Activated T-cell treated with anti-CD3 and anti-CD28 coated beads, Interleukin-2, amount 50 U/mL, for 48 hours (primary cell): ENCODE measurements at regions not wholly inside any gene's neighbourhood (a gene's known extent, or its start where the extent isn't known, plus 50 kb on each side); places are given as distances from the start of the nearest gene placed in this dataset.

Experiments
- DNase-seq, 2 experiments: peaks; one replicate each; pipeline ENCODE4 v3.0.0-alpha.2; 2020

DNA sequence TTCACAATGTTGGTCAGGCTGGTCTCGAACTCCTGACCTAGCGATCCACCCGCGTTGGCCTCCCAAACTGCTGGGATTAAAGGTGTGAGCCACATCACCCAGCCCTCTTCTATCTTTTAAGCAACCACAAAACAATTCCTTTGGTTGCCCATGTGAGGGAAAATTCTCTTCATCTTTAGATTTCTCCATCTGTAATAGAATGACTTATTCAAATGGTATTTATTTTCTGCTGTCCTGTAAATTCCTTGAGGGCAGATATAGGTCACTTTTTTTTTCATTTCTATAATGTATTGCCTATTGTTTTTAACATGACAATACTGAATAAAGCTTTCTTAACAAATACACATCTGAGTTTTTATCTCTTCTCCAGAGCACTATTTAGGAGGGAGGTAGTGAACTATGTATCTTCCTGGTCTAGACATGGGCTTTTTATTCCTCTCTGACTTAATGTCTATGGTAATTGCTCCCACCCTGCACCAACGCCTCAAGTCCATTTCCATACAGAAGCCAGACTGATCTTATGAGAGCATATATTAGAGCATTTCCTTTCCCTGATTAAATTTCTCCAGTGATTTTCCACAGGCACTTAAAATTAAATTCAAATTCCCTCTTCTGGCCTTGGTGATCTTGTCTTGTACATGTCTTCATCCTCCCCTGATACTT lies 595.6 kb downstream of the CAAP1 start:
- no peak for DNase-seq

DNA sequence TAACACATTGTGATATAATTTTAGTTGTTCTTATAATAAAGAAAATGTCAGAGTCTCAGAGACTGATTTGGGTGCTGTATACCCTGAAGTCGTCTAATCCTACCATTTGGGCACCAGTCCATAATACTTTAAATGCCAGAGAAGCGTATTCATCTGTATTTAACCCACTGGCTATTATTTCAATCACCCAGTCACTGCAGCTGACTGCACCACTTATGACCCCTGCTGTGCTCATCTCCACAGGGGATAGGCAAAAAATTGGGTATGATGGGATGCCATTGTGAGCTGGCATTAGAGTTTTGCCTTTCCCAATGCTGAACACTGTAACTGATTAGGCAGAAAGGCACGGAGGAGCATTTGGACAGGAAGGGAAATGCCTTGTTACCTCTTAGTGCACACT lies 599.7 kb downstream of the CAAP1 start:
- DNase-seq, result no peak

DNA sequence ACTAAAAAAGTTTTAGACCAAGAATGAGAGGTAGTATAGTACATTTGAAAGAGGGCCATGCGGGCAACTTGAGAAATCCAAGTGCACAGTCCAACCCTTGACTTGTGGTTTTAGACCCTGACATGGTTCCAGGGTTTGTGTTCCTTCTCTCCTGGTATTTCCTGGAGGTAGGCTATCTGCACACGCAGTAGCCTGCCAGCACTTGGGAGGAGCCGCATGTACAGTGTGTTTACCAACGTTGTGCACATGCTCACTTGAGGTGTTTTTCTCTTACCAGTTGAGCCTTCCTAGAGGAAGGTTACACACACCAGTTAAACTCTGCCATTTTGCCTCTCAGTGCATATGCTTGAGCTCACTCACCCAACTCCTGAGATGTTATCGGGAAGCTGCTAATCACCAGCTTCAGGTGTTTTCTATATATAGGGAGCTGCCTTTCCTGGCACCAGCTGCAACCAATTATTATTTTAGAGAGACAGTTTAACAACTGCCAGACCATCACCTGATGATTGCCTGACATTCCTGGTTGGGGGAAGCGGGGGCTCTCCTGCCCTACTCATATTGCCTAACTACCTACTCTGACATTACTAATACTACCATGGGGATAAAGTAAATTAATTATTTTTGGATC lies 593.4 kb upstream of the TUSC1 start:
- DNase-seq, result no peak

DNA sequence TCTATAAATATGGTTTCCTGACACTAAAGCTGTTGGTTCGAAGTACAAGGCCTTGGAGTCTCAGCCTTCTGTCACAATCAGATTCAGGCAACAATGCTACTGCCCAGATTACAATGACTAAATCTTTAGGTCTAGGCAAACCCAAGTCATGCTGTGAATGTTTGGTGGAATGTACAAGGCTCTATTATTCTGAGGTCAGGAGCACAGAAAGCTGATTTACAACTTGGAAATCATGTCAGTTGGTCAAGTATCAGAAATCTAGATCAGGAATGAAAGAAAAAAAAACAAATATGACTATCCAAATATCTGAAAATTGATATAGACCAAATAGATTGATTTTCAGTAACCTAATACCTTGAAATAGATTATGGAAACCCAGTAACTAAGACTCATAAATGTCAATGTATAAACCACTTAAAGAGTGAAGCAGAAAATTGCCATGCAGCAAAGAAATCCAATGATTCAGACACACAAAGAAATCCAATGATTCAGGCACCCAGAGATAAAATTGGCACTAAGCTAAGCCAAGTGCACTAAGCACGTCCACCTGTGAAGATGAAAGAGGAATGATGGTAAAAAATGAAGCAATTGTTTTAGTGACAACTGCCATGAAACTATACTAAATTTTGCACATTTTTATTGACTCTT lies 588.0 kb upstream of the TUSC1 start:
- DNase-seq, result no peak

DNA sequence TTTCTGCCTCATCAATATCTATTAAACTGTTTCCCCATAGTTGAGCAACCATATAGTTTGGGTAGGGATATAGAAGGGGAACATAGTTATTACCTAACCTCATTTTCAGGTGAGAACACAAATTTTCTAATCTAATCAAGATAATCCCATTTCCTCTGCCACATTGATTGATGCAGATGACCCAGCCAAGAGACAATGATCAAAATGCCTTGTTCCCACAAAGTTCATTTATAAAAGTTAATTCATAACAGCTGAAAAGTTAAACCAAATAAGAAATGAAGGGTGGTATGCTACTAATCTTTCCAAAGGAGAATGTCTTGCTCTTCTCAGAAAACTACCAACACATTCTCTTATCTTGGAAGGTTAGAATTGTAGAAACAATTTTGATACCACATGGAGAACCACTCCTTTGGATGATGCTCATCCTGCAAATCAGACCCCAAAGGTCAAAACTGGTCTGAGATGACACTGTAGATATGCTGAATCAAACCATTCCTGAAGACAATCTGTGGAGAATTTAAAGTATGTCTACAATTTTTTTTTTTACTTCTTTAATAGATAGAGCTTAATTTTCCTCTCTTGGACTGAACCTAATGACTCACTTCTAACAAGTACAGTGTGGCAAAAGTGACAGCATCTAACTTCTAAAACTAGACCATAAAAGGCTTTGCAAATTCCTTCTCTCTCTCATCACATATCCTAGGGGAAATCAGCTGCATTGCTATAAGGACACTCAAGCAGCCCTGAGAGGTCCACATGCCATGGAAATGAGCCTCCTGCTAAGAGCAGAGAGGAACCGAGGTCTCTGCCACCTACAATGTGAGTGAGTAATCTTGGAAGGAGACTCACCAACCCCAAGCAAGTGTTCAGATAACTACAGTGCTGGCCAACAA lies 586.7 kb upstream of the TUSC1 start:
- no peak for DNase-seq

DNA sequence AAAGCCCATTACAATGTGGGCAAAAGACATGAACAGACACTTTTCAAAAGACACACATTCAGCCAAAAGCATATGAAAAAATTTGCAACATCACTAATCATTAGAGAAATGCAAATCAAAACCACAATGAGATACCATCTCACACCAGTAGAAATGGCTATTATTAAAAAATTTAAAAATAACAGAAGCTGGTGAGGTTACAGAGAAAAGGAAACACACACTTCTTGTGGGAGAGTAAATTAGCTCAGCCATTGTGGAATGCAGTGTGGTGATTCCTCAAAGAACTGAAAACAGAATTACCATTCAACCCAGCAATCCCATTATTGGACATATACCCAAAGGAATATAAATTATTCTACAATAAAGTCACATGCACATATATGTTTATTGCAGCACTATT lies 585.2 kb upstream of the TUSC1 start:
- DNase-seq, result no peak

DNA sequence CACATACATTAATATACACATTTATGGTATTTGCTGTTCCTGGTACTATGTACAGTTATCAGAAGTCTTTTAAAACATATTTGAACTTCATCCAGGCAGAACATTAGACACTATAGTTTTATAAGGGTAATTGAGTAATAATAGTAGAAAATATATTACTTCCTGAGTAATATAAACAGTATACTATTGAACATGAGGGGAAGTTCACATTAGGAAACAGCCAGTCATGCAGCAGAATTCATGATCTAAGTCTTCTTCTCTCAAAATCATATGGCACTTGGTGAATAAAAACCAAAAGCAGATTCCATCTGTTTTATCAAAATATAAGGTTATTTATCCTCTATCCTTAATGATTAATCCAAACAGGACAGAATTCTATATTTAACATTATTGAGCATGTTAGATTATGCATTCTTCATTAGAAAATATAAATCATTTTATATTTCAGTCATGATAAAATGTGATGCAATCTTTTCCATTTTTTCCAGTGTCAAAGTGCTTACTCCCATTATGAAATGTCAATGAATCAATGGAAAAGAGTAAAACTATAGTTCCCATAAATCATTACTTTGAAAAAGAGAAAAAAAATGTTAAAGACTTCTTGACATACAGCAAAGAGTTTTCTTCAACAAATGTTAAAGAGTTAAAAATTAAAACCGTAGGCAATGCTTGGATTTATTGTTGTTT lies 584.3 kb upstream of the TUSC1 start:
- no peak for DNase-seq

DNA sequence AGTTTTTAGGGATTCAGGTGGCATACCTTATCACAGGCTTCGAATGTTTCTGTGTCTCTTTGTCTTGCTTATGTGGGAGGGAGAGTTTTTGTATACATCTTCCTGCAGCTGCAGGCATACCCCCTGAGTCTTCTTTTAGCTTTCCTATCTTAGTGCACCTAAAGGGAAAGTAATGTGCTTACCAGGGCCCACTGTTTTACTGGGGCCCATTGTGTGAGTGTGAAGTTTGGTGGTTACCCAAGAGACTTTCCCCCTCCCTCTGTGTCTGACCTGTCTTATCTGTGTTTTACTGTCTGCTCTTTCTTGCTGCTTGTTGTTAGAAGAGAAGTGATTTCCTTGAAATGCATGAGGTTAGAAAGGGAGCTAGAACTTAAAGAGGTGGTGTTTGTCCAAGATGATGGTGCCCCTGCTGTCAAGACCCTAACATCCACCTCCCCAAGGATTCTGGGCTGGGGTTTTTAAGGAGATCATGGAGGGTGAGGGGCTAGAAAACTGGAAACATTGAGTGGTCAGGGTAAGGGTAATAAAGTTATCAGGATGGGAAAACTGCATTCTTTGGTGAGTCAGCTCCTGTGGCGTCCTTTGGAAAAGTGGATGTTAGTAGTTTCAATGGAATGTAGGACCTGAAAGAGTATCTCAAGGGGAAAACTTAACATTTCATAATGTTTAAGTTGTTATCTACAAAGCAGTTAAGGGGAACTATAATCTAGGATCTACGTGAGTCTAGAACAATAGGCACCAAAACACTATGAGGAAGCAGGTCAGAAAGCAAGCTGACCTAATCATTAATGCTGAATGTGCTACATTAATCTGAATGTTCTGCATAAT lies 583.5 kb upstream of the TUSC1 start:
- DNase-seq, result no peak

DNA sequence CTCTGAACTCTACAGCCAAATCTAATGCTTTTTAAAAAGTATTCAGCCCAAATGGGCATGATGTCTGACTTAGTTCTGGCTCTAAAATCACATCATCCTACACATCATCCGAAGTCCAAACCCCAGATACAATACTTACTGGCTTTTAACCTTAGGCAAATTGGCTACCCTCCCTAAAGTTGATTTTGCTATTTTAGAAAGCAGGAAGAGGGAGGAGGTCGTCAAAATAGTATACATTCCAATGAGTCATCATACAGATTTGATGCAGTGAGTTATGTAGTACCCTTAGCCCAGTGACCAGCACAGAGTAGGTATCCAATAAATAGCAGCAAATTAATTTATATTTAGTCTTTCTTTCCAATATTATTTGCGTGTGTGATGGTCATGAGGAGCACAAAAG lies 582.0 kb upstream of the TUSC1 start:
- no peak for DNase-seq

DNA sequence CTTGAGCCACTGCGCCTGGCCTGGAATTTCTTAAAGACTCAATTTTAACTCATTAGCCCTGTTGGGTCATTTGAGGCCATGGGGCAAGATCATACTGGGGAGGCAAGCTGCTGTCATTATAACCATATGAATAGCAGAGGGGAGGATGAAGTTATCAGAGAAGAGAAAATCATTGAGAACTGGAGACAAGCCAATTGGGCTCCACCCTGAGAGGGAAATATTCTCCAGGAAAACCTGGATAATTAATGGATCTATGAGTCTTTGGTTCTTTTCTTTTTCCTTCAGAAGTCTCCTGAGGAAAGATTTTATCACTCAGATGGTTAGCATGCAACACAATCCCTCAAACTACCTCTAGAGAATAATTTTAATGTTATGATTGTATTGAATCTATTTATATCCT lies 569.6 kb upstream of the TUSC1 start:
- no peak for DNase-seq

DNA sequence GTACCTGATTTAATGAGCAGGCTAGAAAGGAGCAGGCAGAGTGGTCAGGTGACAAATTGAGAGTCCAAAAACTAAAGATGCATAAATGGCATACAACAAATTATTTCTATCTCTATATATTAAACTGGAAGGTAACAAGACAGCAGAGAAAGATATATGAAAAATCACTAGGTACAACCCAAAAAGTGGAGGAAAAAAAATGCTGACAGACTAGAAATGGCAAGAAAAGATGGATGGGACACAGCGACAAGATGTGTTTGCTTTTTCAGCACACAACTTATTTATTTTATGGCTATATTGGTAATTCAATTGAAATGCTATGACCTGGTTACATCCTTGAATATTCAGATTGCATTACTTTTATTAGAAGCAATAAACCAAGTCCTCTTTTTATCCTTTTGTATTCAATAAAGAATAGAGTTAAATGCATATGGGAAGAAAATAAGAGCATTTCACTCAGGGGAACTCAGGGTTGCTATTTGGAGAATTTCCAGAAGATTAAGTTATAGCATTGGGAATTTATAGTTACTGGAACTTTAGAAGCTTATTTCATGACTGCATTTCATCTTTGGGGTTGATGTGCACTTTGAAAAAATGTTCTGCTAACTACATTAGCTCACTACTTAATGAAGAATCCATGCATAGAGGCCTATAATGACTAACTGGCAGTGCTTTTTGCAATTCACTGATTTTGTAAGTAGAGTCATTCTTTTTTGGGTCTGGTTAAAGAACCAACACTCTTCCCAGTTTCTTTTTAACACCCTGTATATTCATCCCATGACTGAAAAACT lies 566.6 kb upstream of the TUSC1 start:
- no peak for DNase-seq

DNA sequence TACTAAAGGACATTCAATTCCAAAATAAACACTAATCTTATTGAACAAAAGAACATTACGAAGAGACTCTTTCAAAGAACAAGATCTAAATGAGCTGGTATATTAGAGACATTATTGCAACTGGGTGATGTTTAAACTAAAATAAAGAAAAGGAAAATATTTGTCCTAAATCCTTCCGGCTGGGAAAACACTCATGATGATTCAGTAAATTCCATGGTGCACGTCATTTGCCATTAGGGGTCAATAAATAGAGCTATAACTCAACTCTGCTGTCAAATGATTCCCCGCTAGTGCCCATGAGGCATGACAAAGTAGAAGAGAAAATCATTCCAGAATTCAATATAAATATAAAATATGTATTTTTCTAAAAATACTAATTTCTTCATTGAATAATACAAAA lies 565.5 kb upstream of the TUSC1 start:
- DNase-seq, result no peak

DNA sequence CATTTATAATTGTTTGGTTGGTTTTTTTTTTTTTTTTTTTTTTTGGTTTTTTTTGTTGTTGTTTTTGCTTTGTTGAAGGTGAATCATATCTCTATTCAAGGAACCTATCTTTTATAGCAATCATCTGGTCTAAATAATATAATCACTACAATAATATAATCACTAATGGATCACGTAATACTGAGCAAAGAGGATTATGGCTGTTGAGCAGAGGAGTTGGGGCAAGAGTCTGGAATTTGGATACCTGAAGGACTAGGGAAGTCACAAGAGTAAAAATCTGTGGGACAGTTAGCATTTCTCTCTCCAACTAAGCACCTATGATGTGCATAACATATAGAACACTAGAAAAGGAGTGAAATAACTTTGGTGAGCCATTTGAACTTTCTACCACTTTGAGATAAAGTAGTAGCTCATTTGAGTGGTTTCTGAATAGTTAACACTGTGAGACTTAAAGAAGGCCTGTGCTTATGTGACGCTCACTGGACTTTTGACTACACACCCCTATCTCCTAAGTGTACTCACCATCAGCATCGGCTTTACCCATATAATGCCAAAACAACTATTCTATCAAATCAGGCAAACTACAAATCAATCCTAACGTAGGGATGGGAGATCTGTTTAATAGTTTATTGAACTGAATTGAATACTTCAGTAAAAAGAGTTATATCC lies 564.9 kb upstream of the TUSC1 start:
- no peak for DNase-seq

DNA sequence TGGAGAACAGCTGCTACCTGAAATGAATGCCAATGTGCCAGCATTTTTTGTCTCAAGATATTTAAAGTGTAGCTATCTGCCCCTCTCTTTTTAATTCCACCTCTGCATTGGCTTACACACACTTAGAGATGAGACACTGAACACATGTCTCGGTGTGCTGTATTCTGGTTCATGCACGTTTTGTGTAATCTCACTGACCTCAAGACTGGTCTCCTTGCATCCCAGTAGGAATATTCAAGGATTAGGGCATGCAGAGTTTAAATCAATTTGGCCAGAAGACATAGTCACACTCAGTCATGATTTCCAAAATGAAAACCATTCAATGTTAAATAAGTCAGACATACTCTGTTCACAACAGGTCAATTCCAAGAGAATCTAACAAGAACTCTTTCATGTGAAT lies 561.8 kb upstream of the TUSC1 start:
- no peak for DNase-seq

DNA sequence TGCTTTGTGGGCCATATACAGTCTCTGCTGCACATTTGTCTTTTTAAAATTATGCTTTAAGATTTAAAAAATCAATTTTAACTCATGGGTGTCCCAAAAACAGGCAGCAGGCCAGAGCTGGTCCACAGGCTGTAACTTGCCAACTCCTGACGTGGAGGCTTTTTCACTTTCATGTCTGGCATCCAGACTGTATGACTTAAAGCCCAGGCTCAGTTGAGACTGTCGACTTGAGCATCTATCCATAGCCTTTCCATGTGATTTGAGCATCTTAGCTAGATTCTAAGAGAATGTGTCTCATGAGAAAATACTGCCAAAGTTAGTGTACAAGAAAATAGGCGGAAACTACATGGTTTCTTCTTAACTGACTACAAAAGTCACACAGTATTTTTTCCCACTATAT lies 559.0 kb upstream of the TUSC1 start:
- DNase-seq, result no peak

DNA sequence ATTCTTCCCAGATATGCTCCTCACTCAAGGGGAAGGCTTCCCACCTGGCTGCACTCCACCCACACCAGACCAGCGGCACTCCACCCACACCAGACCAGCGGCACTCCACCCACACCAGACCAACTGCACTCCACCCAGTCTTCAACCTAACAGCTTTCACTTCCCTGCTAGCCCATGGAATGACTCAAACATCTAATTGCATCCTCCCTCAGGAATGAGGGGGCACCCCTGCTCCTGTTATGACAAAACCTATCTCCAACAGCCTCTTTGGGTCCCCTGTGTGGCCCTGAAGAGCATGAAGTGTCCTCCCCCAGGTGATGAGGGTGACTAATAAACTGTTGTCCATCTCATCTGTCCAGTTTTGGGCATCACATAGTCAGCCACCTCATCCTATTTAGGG lies 556.6 kb upstream of the TUSC1 start:
- DNase-seq, result no peak

DNA sequence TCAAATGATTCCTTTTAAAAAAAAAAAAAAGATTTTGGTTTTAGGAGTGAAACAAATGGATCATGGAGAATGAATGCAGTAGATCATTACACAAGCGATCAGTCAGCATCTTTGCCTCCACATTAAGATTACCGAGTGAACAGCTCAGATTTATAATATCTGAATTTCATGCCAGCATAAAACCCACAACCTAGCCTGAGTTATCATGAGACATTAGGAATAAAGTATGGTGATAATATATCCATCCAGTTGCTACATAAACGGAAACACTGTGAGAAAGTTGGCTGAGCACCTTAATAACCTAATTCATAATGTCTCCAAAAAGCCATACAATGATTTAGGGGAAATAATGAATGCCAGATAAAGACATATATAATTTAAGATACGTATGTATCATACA lies 553.1 kb upstream of the TUSC1 start:
- no peak for DNase-seq

DNA sequence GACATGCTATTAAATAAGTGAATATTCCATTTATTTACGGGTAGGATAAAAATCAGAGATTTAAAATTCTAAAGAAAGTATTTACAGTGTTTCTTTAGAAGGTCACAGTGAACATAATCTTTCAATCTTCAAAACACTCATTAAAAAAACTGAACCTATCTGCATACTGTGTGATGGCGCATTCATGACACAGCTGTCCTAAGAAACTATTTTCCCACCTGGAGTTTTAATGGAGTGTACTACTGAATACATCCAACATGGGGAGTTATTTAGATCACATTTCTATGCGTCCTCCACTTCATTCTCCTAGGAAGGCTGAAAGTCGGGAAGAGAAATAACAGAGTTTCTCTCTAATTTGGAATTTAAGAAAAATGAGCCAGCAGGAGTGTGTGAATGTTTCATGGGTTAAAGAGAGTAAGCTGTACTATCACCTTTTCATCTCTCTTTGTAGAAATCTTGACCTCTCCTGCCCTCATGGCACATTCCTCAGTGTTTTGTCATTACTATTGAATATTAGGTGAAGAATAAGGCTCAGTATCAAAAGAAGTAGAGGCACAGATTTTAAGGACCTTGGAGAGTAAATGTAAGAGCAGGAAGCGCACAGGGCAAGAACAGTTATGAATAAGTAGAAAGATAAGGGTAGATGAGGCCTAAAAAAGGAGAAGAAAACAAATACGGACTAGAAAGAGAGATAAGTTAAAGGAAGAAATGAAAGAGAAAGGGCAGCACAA lies 551.2 kb upstream of the TUSC1 start:
- DNase-seq, result no peak

DNA sequence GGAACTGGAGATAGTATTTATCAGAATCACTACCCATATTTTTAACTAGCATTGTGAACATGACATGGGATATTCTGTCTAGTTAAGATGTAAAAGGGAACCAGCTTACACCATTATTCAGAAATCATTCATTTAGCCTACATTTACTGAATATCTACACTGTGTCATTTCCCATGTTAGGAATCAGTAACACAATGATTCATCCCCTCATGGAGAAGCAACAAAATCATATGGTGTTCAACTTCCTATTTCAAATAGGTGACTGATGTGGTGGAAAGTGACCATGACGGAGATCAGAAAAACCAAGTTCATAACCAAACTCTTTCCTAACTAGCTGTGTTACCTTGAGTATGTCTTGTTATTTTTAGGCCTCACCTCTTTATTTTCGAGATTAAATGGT lies 550.0 kb upstream of the TUSC1 start:
- DNase-seq, result no peak

DNA sequence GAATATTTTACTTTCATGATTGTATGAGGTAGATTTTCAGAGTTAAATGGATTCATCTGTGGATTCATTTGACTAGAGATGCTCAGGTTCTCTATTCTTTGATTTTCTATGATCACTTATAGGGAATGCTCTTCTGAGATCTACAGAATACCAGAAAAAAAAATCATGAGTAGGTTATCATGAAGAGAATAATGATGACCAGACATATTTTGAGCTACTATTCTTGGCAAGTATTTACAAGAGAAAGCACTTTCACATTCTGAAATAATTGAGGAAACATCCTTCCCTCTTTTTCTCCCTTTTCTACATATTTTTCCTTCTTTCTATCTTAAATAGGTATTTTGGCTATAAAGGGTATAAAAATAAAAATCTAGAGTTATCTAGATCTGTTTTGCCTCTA lies 543.0 kb upstream of the TUSC1 start:
- DNase-seq, result no peak
